Astrocyte (in vitro differentiated cells and primary cell): ENCODE measurements at regions not wholly inside any gene's neighbourhood (a gene's known extent, or its start where the extent isn't known, plus 50 kb on each side); places are given as distances from the start of the nearest gene placed in this dataset.
"Not testable (repeated sequence)": the region's sequence is repeated elsewhere in the genome, so short reads cannot be mapped to it uniquely, and the experiment has no call there.

ENCODE experiments used
- CTCF ChIP-seq: IDR thresholded peaks from 2 replicates; pipeline ENCODE4 v1.5.1; 2011; ENCODE audit warnings: low read depth, mild to moderate bottlenecking, inconsistent platforms, low read length, moderate library complexity; ENCODE audit not compliant: insufficient read depth
- EZH2 ChIP-seq: IDR thresholded peaks from 2 replicates; pipeline ENCODE4 v1.6.1; 2012; ENCODE audit warnings: mild to moderate bottlenecking, low read length, inconsistent platforms; ENCODE audit not compliant: insufficient read depth

GRCh38 chrX:47738870-47739269 lies 79.9 kb upstream of the UXT start:
- not testable (repeated sequence) for TF ChIP-seq CTCF, EZH2
